ENCODE measurements at regions not wholly inside any gene's neighbourhood (a gene's known extent, or its start where the extent isn't known, plus 50 kb on each side); places are given as distances from the start of the nearest gene placed in this dataset.

DNA sequence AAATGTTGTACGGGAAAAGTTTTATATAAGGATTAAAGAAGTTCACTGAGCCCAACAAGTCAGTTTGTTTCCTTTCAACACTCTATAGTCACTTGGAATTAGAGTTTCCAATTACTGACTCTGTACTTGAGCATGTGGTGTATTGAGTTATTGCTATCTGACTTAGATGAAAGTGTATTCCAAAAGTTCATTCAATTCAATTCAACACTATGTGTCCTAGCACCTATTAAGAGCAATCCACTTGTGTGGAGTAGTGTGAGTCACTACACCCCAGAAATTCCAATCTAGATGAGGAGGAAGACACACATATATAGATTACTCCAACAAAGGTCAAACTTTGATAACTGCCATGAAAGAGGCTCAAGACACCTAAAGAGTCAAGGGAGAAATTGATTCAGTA, 98.2 kb upstream of the SLCO6A1 start:
- no peaks in the 10 kb centered on the region for H3K36me3 ChIP-seq (ENCODE audit: control insufficient read depth in 3 of 3, insufficient read depth in 2 of 3, low read depth in 1 of 3, low read length in 3 of 3)
- FAIRE-seq = no peak
- H3K27me3 ChIP-seq (ENCODE audit: control insufficient read depth in 3 of 3, insufficient read depth in 3 of 3, low read length in 3 of 3) = no peaks in the 10 kb centered on the region
- no peak overlapping the region for H3K27ac ChIP-seq (ENCODE audit: low read depth in 1 of 3, low read length in 2 of 3)
- peaks cover 0 to 17% of the 10 kb centered on the region in 2 donors for H3K9me3 ChIP-seq (ENCODE audit: control insufficient read depth in 2 of 2, insufficient read depth in 1 of 2, low read depth in 1 of 2, low read length in 1 of 2)
- no peak overlapping the region for H3K4me3 ChIP-seq (ENCODE audit: low read depth in 1 of 3, low read length in 3 of 3)
- DNase-seq = no peak
- H3K4me1 ChIP-seq (ENCODE audit: control insufficient read depth in 3 of 3, insufficient read depth in 2 of 3, low read depth in 1 of 3, low read length in 2 of 3) = peaks cover 0 to 2% (median 0%) of the 10 kb centered on the region in 3 donors
- WGBS, 3 donors = 94 to 98% (median 95%) methylated on average over 1 of the region's 1 CpG

GRCh38 chr5:102599289-102599688, 100.5 kb upstream of the SLCO6A1 start:
- Histone ChIP-seq H3K9me3 (ENCODE audit: control insufficient read depth in 2 of 2, insufficient read depth in 1 of 2, low read depth in 1 of 2, low read length in 1 of 2) (peaks cover 0 to 2% of the 10 kb centered on the region in 2 donors), H3K27ac (ENCODE audit: low read depth in 1 of 3, low read length in 2 of 3) (no peak overlapping the region), H3K4me3 (ENCODE audit: low read depth in 1 of 3, low read length in 3 of 3) (no peak overlapping the region), H3K36me3 (ENCODE audit: control insufficient read depth in 3 of 3, insufficient read depth in 2 of 3, low read depth in 1 of 3, low read length in 3 of 3) (no peaks in the 10 kb centered on the region), H3K27me3 (ENCODE audit: control insufficient read depth in 3 of 3, insufficient read depth in 3 of 3, low read length in 3 of 3) (no peaks in the 10 kb centered on the region), H3K4me1 (ENCODE audit: control insufficient read depth in 3 of 3, insufficient read depth in 2 of 3, low read depth in 1 of 3, low read length in 2 of 3) (peaks cover 0 to 2% (median 0%) of the 10 kb centered on the region in 3 donors)
- no peak for FAIRE-seq
- DNase-seq = no peak
- 88 to 95% (median 89%) methylated on average over 2 of the region's 2 CpGs for WGBS, 3 donors

DNA sequence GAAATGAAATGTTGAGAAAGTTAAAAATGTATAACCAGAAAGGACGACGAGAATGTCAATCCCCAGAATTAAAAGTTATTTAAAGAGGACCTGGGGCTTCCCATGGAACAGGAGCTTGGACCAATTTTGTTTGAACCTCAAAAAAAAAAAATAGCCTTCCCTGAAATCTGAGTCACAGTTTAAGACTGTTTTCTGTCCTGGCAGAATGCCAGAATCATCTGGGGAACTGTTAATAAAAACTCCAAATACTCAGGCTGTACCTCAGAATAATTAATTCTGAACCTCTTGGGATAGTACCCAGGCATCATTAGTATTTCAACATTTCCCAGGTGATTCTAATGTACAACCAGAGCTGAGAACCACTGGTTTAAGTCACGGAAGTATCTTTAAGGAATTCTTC, 102.2 kb upstream of the SLCO6A1 start:
- Histone ChIP-seq H3K27me3 (ENCODE audit: control insufficient read depth in 3 of 3, insufficient read depth in 3 of 3, low read length in 3 of 3) (no peaks in the 10 kb centered on the region), H3K36me3 (ENCODE audit: control insufficient read depth in 3 of 3, insufficient read depth in 2 of 3, low read depth in 1 of 3, low read length in 3 of 3) (no peaks in the 10 kb centered on the region), H3K9me3 (ENCODE audit: control insufficient read depth in 2 of 2, insufficient read depth in 1 of 2, low read depth in 1 of 2, low read length in 1 of 2) (no peaks in the 10 kb centered on the region), H3K4me3 (ENCODE audit: low read depth in 1 of 3, low read length in 3 of 3) (no peak overlapping the region), H3K27ac (ENCODE audit: low read depth in 1 of 3, low read length in 2 of 3) (no peak overlapping the region), H3K4me1 (ENCODE audit: control insufficient read depth in 3 of 3, insufficient read depth in 2 of 3, low read depth in 1 of 3, low read length in 2 of 3) (no peaks in the 10 kb centered on the region)
- no peak for FAIRE-seq
- WGBS, 3 donors = 81 to 90% (median 88%) methylated on average over 3 of the region's 3 CpGs
- no peak for DNase-seq

GRCh38 chr5:102603670-102604069, 104.9 kb upstream of the SLCO6A1 start:
- DNase-seq (no peak), FAIRE-seq (no peak)
- no peak overlapping the region for H3K4me3 ChIP-seq (ENCODE audit: low read depth in 1 of 3, low read length in 3 of 3)
- H3K27me3 ChIP-seq (ENCODE audit: control insufficient read depth in 3 of 3, insufficient read depth in 3 of 3, low read length in 3 of 3) = no peaks in the 10 kb centered on the region
- H3K27ac ChIP-seq (ENCODE audit: low read depth in 1 of 3, low read length in 2 of 3) = no peak overlapping the region
- no peaks in the 10 kb centered on the region for H3K36me3 ChIP-seq (ENCODE audit: control insufficient read depth in 3 of 3, insufficient read depth in 2 of 3, low read depth in 1 of 3, low read length in 3 of 3)
- no peaks in the 10 kb centered on the region for H3K4me1 ChIP-seq (ENCODE audit: control insufficient read depth in 3 of 3, insufficient read depth in 2 of 3, low read depth in 1 of 3, low read length in 2 of 3)
- no peaks in the 10 kb centered on the region for H3K9me3 ChIP-seq (ENCODE audit: control insufficient read depth in 2 of 2, insufficient read depth in 1 of 2, low read depth in 1 of 2, low read length in 1 of 2)

- FAIRE-seq (no peak), DNase-seq (no peak)
- Histone ChIP-seq H3K9me3 (ENCODE audit: control insufficient read depth in 2 of 2, insufficient read depth in 1 of 2, low read depth in 1 of 2, low read length in 1 of 2) (no peaks in the 10 kb centered on the region), H3K27me3 (ENCODE audit: control insufficient read depth in 3 of 3, insufficient read depth in 3 of 3, low read length in 3 of 3) (no peaks in the 10 kb centered on the region), H3K4me3 (ENCODE audit: low read depth in 1 of 3, low read length in 3 of 3) (no peak overlapping the region), H3K4me1 (ENCODE audit: control insufficient read depth in 3 of 3, insufficient read depth in 2 of 3, low read depth in 1 of 3, low read length in 2 of 3) (no peaks in the 10 kb centered on the region), H3K36me3 (ENCODE audit: control insufficient read depth in 3 of 3, insufficient read depth in 2 of 3, low read depth in 1 of 3, low read length in 3 of 3) (no peaks in the 10 kb centered on the region), H3K27ac (ENCODE audit: low read depth in 1 of 3, low read length in 2 of 3) (no peak overlapping the region)
- WGBS, 3 donors = 40 to 69% (median 52%) methylated on average over 4 of the region's 4 CpGs
These were observed 109.6 kb upstream of the SLCO6A1 start for GRCh38 chr5:102608414-102608813.

GRCh38 chr5:102611312-102611711, 112.5 kb upstream of the SLCO6A1 start:
- Histone ChIP-seq H3K27ac (ENCODE audit: low read depth in 1 of 3, low read length in 2 of 3) (no peak overlapping the region), H3K36me3 (ENCODE audit: control insufficient read depth in 3 of 3, insufficient read depth in 2 of 3, low read depth in 1 of 3, low read length in 3 of 3) (no peaks in the 10 kb centered on the region), H3K4me3 (ENCODE audit: low read depth in 1 of 3, low read length in 3 of 3) (no peak overlapping the region), H3K27me3 (ENCODE audit: control insufficient read depth in 3 of 3, insufficient read depth in 3 of 3, low read length in 3 of 3) (no peaks in the 10 kb centered on the region), H3K4me1 (ENCODE audit: control insufficient read depth in 3 of 3, insufficient read depth in 2 of 3, low read depth in 1 of 3, low read length in 2 of 3) (no peaks in the 10 kb centered on the region), H3K9me3 (ENCODE audit: control insufficient read depth in 2 of 2, insufficient read depth in 1 of 2, low read depth in 1 of 2, low read length in 1 of 2) (no peaks in the 10 kb centered on the region)
- 70 to 79% (median 71%) methylated on average over 1 of the region's 1 CpG for WGBS, 3 donors
- DNase-seq (no peak), FAIRE-seq (no peak)

- H3K4me1 ChIP-seq (ENCODE audit: control insufficient read depth in 3 of 3, insufficient read depth in 2 of 3, low read depth in 1 of 3, low read length in 2 of 3) = no peaks in the 10 kb centered on the region
- no peaks in the 10 kb centered on the region for H3K36me3 ChIP-seq (ENCODE audit: control insufficient read depth in 3 of 3, insufficient read depth in 2 of 3, low read depth in 1 of 3, low read length in 3 of 3)
- H3K27ac ChIP-seq (ENCODE audit: low read depth in 1 of 3, low read length in 2 of 3) = no peak overlapping the region
- H3K4me3 ChIP-seq (ENCODE audit: low read depth in 1 of 3, low read length in 3 of 3) = no peak overlapping the region
- no peaks in the 10 kb centered on the region for H3K9me3 ChIP-seq (ENCODE audit: control insufficient read depth in 2 of 2, insufficient read depth in 1 of 2, low read depth in 1 of 2, low read length in 1 of 2)
- FAIRE-seq (no peak), DNase-seq (no peak)
- H3K27me3 ChIP-seq (ENCODE audit: control insufficient read depth in 3 of 3, insufficient read depth in 3 of 3, low read length in 3 of 3) = no peaks in the 10 kb centered on the region
- 72 to 84% (median 79%) methylated on average over 2 of the region's 2 CpGs for WGBS, 3 donors
These were observed 114.9 kb upstream of the SLCO6A1 start for GRCh38 chr5:102613661-102614060.

DNA sequence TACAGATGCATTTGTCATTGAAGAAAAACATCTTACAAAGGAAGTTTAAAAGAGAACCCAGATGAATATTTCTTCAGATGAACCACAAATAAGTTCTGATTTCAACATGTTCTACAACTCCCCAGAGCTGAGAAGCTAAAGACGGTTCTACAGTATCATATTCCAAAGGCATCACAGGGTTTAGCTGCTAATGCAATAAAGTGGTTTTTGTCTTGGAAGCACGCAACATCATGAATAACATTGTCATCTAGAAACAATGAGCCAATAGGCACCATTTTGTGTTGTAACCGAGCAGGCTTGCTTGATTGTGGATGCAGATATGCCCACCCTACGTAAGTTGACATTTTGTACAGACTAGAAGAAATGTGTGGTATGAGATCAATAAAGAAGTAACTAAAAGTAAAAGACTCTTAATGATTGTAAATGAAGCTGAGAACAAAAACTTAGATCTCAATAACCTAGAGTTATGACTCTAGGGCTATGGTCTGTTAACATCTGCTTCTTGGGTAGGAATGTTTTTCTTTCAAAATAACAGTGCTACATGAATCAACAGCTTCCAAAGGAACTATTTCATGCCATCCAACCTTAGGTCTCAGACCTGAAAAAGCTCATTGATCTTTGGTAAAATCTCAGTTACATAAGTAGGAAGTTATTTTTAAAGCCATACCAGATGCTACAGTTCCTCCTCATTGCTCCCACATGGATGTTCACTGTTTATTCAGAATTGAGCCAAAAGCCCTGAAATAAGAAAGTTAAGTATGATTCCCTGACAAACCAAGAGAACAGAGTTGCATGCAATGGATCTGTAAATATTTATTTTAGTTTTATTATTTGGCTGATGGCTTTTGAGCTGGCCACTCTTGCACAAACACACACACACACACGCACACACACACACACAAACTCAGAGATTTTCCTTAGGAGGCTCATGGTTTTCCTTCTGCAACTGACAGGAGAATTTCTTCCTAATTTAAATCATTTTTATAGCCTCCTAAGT, 118.7 kb upstream of the SLCO6A1 start:
- peak in 1 of 2 donors; percentile 2 for DNase-seq
- peak overlapping the region in 1 of 3 donors; percentile 44 for H3K27ac ChIP-seq (ENCODE audit: low read depth in 1 of 3, low read length in 2 of 3)

More for the DNA sequence above, 118.7 kb upstream of the SLCO6A1 start:
- no peak for FAIRE-seq
- Histone ChIP-seq H3K4me3 (ENCODE audit: low read depth in 1 of 3, low read length in 3 of 3) (no peak overlapping the region), H3K9me3 (ENCODE audit: control insufficient read depth in 2 of 2, insufficient read depth in 1 of 2, low read depth in 1 of 2, low read length in 1 of 2) (no peaks in the 10 kb centered on the region), H3K36me3 (ENCODE audit: control insufficient read depth in 3 of 3, insufficient read depth in 2 of 3, low read depth in 1 of 3, low read length in 3 of 3) (no peaks in the 10 kb centered on the region), H3K4me1 (ENCODE audit: control insufficient read depth in 3 of 3, insufficient read depth in 2 of 3, low read depth in 1 of 3, low read length in 2 of 3) (no peaks in the 10 kb centered on the region), H3K27me3 (ENCODE audit: control insufficient read depth in 3 of 3, insufficient read depth in 3 of 3, low read length in 3 of 3) (no peaks in the 10 kb centered on the region)
- 73 to 82% (median 79%) methylated on average over 5 of the region's 5 CpGs for WGBS, 3 donors
